Pancreas (tissue), 10 donors: ENCODE measurements at regions not wholly inside any gene's neighbourhood (a gene's known extent, or its start where the extent isn't known, plus 50 kb on each side); places are given as distances from the start of the nearest gene placed in this dataset.

Source experiments
- ATAC-seq, 4 donors: fragments of 200-7000 bp; cut with Tn5 transposase; one replicate each; pipeline versions ENCODE4 v1.8.0 to v1.9.1; 2020; ENCODE audit warnings: mild to moderate bottlenecking in 4 of 4, moderate library complexity in 4 of 4
- DNase-seq, 6 donors: peaks; one replicate each; pipeline ENCODE4 v3.0.0-alpha.2; 2020
- FAIRE-seq: peaks from 2 replicates; lab custom pipeline; 2012; peaks lifted over from hg19 to GRCh38; lab: Jason Lieb, UNC
- H3K27ac ChIP-seq, 4 donors: fragments of 200-600 bp; sonication (generic); 1 replicate in 3 of 4; 2 replicates in 1 of 4; pipeline versions ENCODE4 v1.5.0 to v1.8.0; 2020
- H3K27me3 ChIP-seq, 4 donors: fragments of 200-600 bp; one replicate each; pipeline ENCODE4 v1.8.0; 2021
- H3K36me3 ChIP-seq, 3 donors: fragments of 200-600 bp; sonication (generic) in 1 of 3; one replicate each; pipeline versions ENCODE4 v1.5.0 to v1.8.0; 2020 to 2021
- H3K4me1 ChIP-seq, 3 donors: fragments of 200-600 bp; one replicate each; pipeline ENCODE4 v1.8.0; 2021
- H3K4me3 ChIP-seq, 4 donors: fragments of 200-600 bp; sonication (generic) in 2 of 4; one replicate each; pipeline versions ENCODE4 v1.5.0 to v1.8.0; 2020 to 2021
- H3K9me3 ChIP-seq, 4 donors: fragments of 200-600 bp; one replicate each; pipeline ENCODE4 v1.8.0; 2021
- CTCF ChIP-seq, 4 donors: fragments of 200-600 bp; sonication (generic) in 3 of 4; IDR thresholded peaks; one replicate each; pipeline versions ENCODE4 v1.5.0 to v1.8.0; 2021; ENCODE audit warnings: antibody characterized with exemption in 4 of 4
- WGBS, 2 donors: extraction: QIAGEN DNeasy Blood & Tissue Kit; methylation state at CpG; one replicate each; pipeline ENCODE4 v1.1.7; 2013; 5-methylcytosine and 5-hydroxymethylcytosine counted together
- intact Hi-C, 3 donors: fragments of 100-400 bp; cut with DNase I; formaldehyde crosslinking; loops; one replicate each; pipeline versions ENCODE4 v1.11.1 to v1.14.2; 2022
- donor health status: healthy with polysubstance abuse.
- donor health status: DM: no; HTN: no; CAD: no; lungs with moderate emphysema.
- donor health status: DM: no; HTN: no; CAD: no.
- donor health status: control.
- donor health status: control.
- donor health status: Bipolar disorder and iron deficiency.
- donor health status: DM: yes; HTN: yes; CAD: no.
- donor health status: DM: no; HTN: no; CAD: no.
- donor health status: DM: no; HTN: no; CAD: no.
- donor health status: DM: yes; HTN: yes; CAD: no.

GRCh38 chr18:29491907-29492306 lies 1315.0 kb upstream of the CDH2 start:
- H3K9me3 ChIP-seq: no peaks in the 10 kb centered on the region
- no peaks in the 10 kb centered on the region for H3K4me1 ChIP-seq
- H3K27me3 ChIP-seq: no peaks in the 10 kb centered on the region
- no peak overlapping the region for H3K4me3 ChIP-seq
- ATAC-seq: no peak
- no peaks in the 10 kb centered on the region for H3K36me3 ChIP-seq
- H3K27ac ChIP-seq: no peak overlapping the region
- FAIRE-seq: no peak
- DNase-seq: no peak
- intact Hi-C loops: no loop called here
- no peak for TF ChIP-seq CTCF (IDR thresholded peaks at IDR 0.05)
- 37 to 54% methylated on average over 2 of the region's 2 CpGs for WGBS, 2 donors

- TF ChIP-seq CTCF (IDR thresholded peaks at IDR 0.05): no peak
- ATAC-seq (no peak), FAIRE-seq (no peak), DNase-seq (no peak)
- H3K36me3 ChIP-seq: no peaks in the 10 kb centered on the region
- H3K4me1 ChIP-seq: no peaks in the 10 kb centered on the region
- no peaks in the 10 kb centered on the region for H3K9me3 ChIP-seq
- no peak overlapping the region for H3K27ac ChIP-seq
- no peak overlapping the region for H3K4me3 ChIP-seq
- no peaks in the 10 kb centered on the region for H3K27me3 ChIP-seq
- 37 to 44% methylated on average over 2 of the region's 2 CpGs for WGBS, 2 donors
- intact Hi-C loops: no loop called here
These were observed 1311.7 kb upstream of the CDH2 start for GRCh38 chr18:29488617-29489016.

- FAIRE-seq: no peak
These were observed 1288.6 kb upstream of the CDH2 start for GRCh38 chr18:29465526-29465925.

GRCh38 chr18:29459972-29460371 lies 1283.0 kb upstream of the CDH2 start:
- no peaks in the 10 kb centered on the region for H3K27me3 ChIP-seq
- FAIRE-seq (no peak), DNase-seq (no peak), ATAC-seq (no peak)
- H3K4me1 ChIP-seq: no peaks in the 10 kb centered on the region
- no peak for TF ChIP-seq CTCF (IDR thresholded peaks at IDR 0.05)
- no peak overlapping the region for H3K4me3 ChIP-seq
- H3K36me3 ChIP-seq: no peaks in the 10 kb centered on the region
- intact Hi-C loops: no loop called here
- H3K9me3 ChIP-seq: no peaks in the 10 kb centered on the region
- no peak overlapping the region for H3K27ac ChIP-seq

More at GRCh38 chr18:29465526-29465925, 1288.6 kb upstream of the CDH2 start:
- DNase-seq (no peak), ATAC-seq (no peak)
- no peak overlapping the region for H3K27ac ChIP-seq
- H3K27me3 ChIP-seq: no peaks in the 10 kb centered on the region
- H3K36me3 ChIP-seq: no peaks in the 10 kb centered on the region
- intact Hi-C loops: no loop called here
- H3K4me1 ChIP-seq: no peaks in the 10 kb centered on the region
- no peaks in the 10 kb centered on the region for H3K9me3 ChIP-seq
- H3K4me3 ChIP-seq: no peak overlapping the region
- TF ChIP-seq CTCF (IDR thresholded peaks at IDR 0.05): no peak

GRCh38 chr18:29457316-29457889 lies 1280.5 kb upstream of the CDH2 start:
- intact Hi-C loops: no loop called here
- Histone ChIP-seq H3K27ac (no peak overlapping the region), H3K4me1 (no peaks in the 10 kb centered on the region), H3K36me3 (no peaks in the 10 kb centered on the region), H3K27me3 (no peaks in the 10 kb centered on the region), H3K9me3 (no peaks in the 10 kb centered on the region), H3K4me3 (no peak overlapping the region)
- no peak for TF ChIP-seq CTCF (IDR thresholded peaks at IDR 0.05)
- ATAC-seq: no peak
- WGBS, 2 donors: 66 to 81% methylated on average over 4 of the region's 4 CpGs
- no peak for DNase-seq
- no peak for FAIRE-seq
